AG04449 (cell line): ENCODE measurements at regions not wholly inside any gene's neighbourhood (a gene's known extent, or its start where the extent isn't known, plus 50 kb on each side); places are given as distances from the start of the nearest gene placed in this dataset.

Experiments used
- CTCF ChIA-PET: fragments of 350-600 bp; formaldehyde crosslinking; extraction: SDS; loops from one replicate; lab custom pipeline; 2021; ENCODE audit warnings: antibody characterized with exemption; lab: Yijun Ruan, JAX
- POLR2A ChIA-PET: fragments of 400-600, 350-600 bp; formaldehyde crosslinking; extraction: SDS; loops from one replicate; lab custom pipeline; 2020; ENCODE audit warnings: antibody characterized with exemption, inconsistent platforms; lab: Yijun Ruan, JAX
- DNase-seq: peaks from one replicate; pipeline ENCODE4 v3.0.0-alpha.2; 2010; ENCODE audit warnings: low read depth, low spot score
- H3K4me3 ChIP-seq: 2 replicates; pipeline ENCODE4 v1.5.1; 2011; ENCODE audit warnings: low read depth, mild to moderate bottlenecking, control low read depth, low read length
- CTCF ChIP-seq: IDR thresholded peaks from one replicate; pipeline ENCODE4 v1.5.1; 2011; ENCODE audit warnings: mild to moderate bottlenecking, moderate library complexity, low read length, control low read depth, inconsistent platforms; ENCODE audit not compliant: insufficient read depth; ENCODE audit errors: missing control alignments

GRCh38 chr10:10927608-10928007, 90.1 kb upstream of the CELF2 start:
- H3K4me3 ChIP-seq, result no peak overlapping the region
- ChIA-PET CTCF (no interaction called here), POLR2A (no interaction called here)
- no peak for DNase-seq
- no peak for TF ChIP-seq CTCF

GRCh38 chr10:10930979-10931743, 86.5 kb upstream of the CELF2 start:
- ChIA-PET CTCF (no interaction called here), POLR2A (no interaction called here)
- DNase-seq, result no peak
- TF ChIP-seq CTCF, result no peak
- H3K4me3 ChIP-seq, result no peak overlapping the region

GRCh38 chr10:10935032-10935431, 82.6 kb upstream of the CELF2 start:
- CTCF ChIA-PET, result no interaction called here

GRCh38 chr10:10938676-10939075, 79.0 kb upstream of the CELF2 start:
- ChIA-PET CTCF (no interaction called here), POLR2A (no interaction called here)
- DNase-seq, result no peak
- TF ChIP-seq CTCF, result no peak
- no peak overlapping the region for H3K4me3 ChIP-seq

More at GRCh38 chr10:10935032-10935431, 82.6 kb upstream of the CELF2 start:
- no peak for TF ChIP-seq CTCF
- POLR2A ChIA-PET, result no interaction called here
- no peak overlapping the region for H3K4me3 ChIP-seq
- no peak for DNase-seq

GRCh38 chr10:10941127-10941730, 76.4 kb upstream of the CELF2 start:
- ChIA-PET POLR2A (interaction anchor here (0.5 kb wide), 1 partner anchor 35 kb away, joined by 3 read pairs; no protein-coding TSS in a partner anchor), CTCF (no interaction called here)
- no peak overlapping the region for H3K4me3 ChIP-seq
- no peak for TF ChIP-seq CTCF
- DNase-seq, result no peak

GRCh38 chr10:10942441-10942840, 75.2 kb upstream of the CELF2 start:
- POLR2A ChIA-PET, result no interaction called here
- no peak for DNase-seq
- H3K4me3 ChIP-seq, result no peak overlapping the region
- CTCF ChIA-PET, result no interaction called here
- no peak for TF ChIP-seq CTCF
